AG04449 (cell line): ENCODE measurements at regions not wholly inside any gene's neighbourhood (a gene's known extent, or its start where the extent isn't known, plus 50 kb on each side); places are given as distances from the start of the nearest gene placed in this dataset.
"Not testable (repeated sequence)": the region's sequence is repeated elsewhere in the genome, so short reads cannot be mapped to it uniquely, and the experiment has no call there.

Experiments
- CTCF ChIA-PET: fragments of 350-600 bp; formaldehyde crosslinking; extraction: SDS; loops from one replicate; lab custom pipeline; 2021; ENCODE audit warnings: antibody characterized with exemption; lab: Yijun Ruan, JAX
- POLR2A ChIA-PET: fragments of 400-600, 350-600 bp; formaldehyde crosslinking; extraction: SDS; loops from one replicate; lab custom pipeline; 2020; ENCODE audit warnings: antibody characterized with exemption, inconsistent platforms; lab: Yijun Ruan, JAX
- DNase-seq: peaks from one replicate; pipeline ENCODE4 v3.0.0-alpha.2; 2010; ENCODE audit warnings: low read depth, low spot score
- H3K4me3 ChIP-seq: 2 replicates; pipeline ENCODE4 v1.5.1; 2011; ENCODE audit warnings: low read depth, mild to moderate bottlenecking, control low read depth, low read length
- TF ChIP-seq, protein P1 (sequence below): IDR thresholded peaks from one replicate; pipeline ENCODE4 v1.5.1; 2011; ENCODE audit warnings: mild to moderate bottlenecking, moderate library complexity, low read length, control low read depth, inconsistent platforms; ENCODE audit not compliant: insufficient read depth; ENCODE audit errors: missing control alignments

DNA sequence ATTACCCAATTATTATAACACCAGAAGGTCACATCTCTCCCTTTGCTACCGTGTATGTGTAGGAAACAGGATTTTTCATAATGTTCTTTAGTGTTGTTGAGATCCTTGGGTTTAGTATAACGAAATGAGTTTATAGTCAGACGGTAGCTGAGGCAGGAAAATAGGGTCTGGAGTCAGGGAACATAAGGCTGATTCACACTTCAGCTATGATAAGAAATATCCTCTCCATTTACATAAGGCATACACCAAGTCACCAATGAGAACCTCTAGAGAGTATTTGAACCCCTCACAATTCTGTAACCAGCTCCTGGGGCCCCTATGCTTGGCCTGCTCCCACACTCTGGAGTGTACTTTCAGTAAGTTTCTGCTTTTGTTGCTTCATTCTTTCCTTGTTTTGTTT is 58.9 kb upstream of the ANKH start:
- POLR2A ChIA-PET = interaction anchor here (0.7 kb wide), 1 partner anchor 51 kb away, joined by 5 read pairs; no protein-coding TSS in a partner anchor
- CTCF ChIA-PET = interaction anchor here (1.4 kb wide), 1 partner anchor 203 kb away, joined by 5 read pairs; no protein-coding TSS in a partner anchor
- TF ChIP-seq, protein P1, sequence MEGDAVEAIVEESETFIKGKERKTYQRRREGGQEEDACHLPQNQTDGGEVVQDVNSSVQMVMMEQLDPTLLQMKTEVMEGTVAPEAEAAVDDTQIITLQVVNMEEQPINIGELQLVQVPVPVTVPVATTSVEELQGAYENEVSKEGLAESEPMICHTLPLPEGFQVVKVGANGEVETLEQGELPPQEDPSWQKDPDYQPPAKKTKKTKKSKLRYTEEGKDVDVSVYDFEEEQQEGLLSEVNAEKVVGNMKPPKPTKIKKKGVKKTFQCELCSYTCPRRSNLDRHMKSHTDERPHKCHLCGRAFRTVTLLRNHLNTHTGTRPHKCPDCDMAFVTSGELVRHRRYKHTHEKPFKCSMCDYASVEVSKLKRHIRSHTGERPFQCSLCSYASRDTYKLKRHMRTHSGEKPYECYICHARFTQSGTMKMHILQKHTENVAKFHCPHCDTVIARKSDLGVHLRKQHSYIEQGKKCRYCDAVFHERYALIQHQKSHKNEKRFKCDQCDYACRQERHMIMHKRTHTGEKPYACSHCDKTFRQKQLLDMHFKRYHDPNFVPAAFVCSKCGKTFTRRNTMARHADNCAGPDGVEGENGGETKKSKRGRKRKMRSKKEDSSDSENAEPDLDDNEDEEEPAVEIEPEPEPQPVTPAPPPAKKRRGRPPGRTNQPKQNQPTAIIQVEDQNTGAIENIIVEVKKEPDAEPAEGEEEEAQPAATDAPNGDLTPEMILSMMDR = no peak
- no peak for DNase-seq
- no peak overlapping the region for H3K4me3 ChIP-seq

DNA sequence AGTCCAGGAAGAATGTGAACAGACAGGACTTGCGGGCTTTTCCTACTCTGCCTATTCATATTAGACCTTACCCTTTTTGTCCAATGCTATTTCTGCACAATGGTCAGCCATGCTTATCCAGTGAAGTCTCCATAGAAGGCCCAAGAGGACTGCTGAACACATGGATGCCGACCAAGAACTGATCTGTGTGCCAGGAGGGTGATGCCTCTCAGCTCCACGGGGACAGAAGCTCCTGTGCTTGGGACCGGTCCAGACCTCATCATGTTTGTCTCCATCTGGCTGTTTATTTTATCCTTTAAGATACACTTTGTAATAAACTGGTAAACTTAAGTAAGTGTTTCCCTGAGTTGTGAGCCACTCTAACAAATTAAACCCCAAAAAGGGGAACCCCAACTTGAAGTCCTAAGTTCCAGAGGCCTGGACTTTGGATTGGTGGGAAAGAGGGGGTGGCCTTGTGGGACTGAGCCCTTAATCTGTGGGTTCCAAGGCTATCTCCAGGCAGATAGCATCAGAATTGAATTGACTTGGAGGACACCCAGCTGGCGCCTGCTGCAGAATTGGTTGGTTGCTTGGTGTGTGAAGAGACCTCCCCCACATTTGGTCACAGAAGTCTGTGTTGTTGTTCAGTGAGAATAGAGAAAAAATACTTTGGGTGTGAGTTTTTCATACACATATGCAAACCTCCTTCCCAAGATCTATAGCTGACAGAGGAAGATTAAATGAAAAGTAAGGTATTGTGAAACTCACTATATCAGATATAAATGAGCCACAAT is 57.9 kb upstream of the ANKH start:
- TF ChIP-seq, protein P1 = no peak
- no peak for DNase-seq
- H3K4me3 ChIP-seq = no peak overlapping the region
- CTCF ChIA-PET = interaction anchor here (1.0 kb wide), 1 partner anchor 10 kb away, joined by 3 read pairs; no protein-coding TSS in a partner anchor
- POLR2A ChIA-PET = no interaction called here

DNA sequence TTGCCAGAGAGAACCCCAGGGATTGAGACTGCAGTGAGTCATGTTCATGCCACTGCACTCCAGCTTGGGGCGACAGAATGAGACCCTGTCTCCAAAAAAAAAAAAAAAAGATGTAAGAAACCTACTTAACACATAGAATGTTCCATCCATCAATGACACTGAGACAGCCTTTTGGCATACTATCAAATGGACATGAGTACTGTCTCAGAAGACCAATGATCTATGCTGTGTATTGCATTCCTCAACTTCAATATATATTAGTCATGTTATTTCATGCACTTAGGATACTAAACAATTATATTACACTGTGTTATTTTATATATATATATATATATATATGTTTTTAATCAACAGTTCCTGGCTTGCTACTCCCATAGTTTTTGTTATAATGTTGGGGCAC is 57.1 kb upstream of the ANKH start:
- DNase-seq = no peak
- ChIA-PET POLR2A (interaction anchor here (0.6 kb wide), 1 partner anchor 27 kb away, joined by 3 read pairs; no protein-coding TSS in a partner anchor), CTCF (no interaction called here)

DNA sequence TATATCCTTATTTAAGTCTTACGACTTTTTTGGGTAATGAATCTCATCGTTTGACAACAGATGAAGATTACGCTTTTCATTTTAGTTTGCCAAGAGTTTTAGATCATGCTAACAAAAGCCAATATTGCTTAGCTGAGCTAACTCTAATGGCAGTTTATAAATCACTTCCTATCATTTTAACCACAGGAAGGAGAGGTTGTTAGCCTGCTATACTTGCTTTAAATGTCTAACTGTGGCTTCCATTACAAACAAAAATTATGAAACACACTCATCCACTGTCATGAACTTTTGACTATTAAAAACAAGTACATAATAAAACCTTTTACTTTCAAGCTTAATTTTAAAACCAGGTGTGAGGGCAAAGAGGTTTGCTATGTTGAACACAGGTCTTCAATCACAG is 53.7 kb upstream of the ANKH start:
- ChIA-PET CTCF (interaction anchor here (0.8 to 1.1 kb wide), 3 partner anchors 181 to 239 kb away, joined by 3 to 5 read pairs (median 3); no protein-coding TSS in a partner anchor), POLR2A (interaction anchor here (0.6 to 1.2 kb wide), 4 partner anchors 10 to 46 kb away, joined by 3 to 4 read pairs (median 3); no protein-coding TSS in a partner anchor)
- no peak for DNase-seq
- H3K4me3 ChIP-seq = no peak overlapping the region
- TF ChIP-seq, protein P1 = no peak

More for the DNA sequence above, 57.1 kb upstream of the ANKH start:
- H3K4me3 ChIP-seq = no peak overlapping the region
- TF ChIP-seq, protein P1 = no peak

DNA sequence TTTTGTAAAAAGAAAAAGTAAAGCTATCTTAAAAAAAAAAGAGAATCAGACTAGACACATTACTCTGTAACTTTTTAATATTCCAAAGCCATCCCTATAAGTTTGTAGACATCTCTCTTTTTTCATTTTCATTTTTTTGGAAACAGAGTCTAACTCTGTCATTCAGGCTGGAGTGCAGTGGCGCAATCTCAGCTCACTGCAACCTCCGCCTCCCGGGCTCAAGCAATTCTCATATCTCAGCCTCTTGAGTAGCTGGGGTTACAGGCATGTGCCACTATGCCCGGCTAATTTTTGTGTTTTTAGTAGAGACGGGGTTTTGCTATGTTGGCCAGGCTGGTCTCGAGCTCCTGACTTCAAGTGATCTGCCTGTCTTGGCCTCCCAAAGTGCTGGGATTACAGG is 51.4 kb upstream of the ANKH start:
- DNase-seq, POLR2A ChIA-PET, H3K4me3 ChIP-seq: not testable (repeated sequence)
- CTCF ChIA-PET = interaction anchor here (1.6 kb wide), 1 partner anchor 196 kb away, joined by 4 read pairs; no protein-coding TSS in a partner anchor

DNA sequence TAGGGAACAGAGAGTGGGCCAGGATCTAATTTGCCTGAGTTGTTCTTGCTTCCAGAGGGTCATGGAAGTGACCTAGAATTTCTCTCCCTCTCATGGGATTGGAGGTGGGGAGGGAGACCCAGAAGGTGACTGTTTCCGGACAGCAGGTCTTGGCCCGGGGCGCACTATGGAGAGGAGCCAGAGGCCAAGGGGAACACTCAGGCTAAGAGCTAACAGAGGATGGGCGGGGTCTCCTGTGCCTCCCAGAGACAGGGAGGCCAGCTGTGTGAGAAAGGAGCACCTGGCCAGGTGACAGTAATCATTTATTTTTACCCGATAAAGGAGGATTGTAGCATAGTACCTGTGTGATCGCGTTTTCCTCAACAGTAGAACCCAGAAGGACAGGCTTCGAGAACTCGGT is 50.9 kb upstream of the ANKH start:
- ChIA-PET POLR2A (no interaction called here), CTCF (interaction anchor here (1.6 kb wide), 1 partner anchor 195 kb away, joined by 4 read pairs; no protein-coding TSS in a partner anchor)
- no peak overlapping the region for H3K4me3 ChIP-seq
- DNase-seq = no peak
- TF ChIP-seq, protein P1 = no peak
